Mucosa of stomach (tissue), 1 donor: ENCODE measurements at regions not wholly inside any gene's neighbourhood (a gene's known extent, or its start where the extent isn't known, plus 50 kb on each side); places are given as distances from the start of the nearest gene placed in this dataset.

Source experiments
- H3K27me3 ChIP-seq: one replicate; pipeline ENCODE4 v1.7.0; 2013; ENCODE audit warnings: mild to moderate bottlenecking, low read length; ENCODE audit not compliant: control insufficient read depth, insufficient read depth
- H3K36me3 ChIP-seq: one replicate; pipeline ENCODE4 v1.7.0; 2013; ENCODE audit warnings: low read length; ENCODE audit not compliant: control insufficient read depth, insufficient read depth
- H3K4me1 ChIP-seq: one replicate; pipeline ENCODE4 v1.7.0; 2013; ENCODE audit warnings: mild to moderate bottlenecking, low read length; ENCODE audit not compliant: control insufficient read depth, insufficient read depth
- H3K4me3 ChIP-seq: one replicate; pipeline ENCODE4 v1.7.0; 2013; ENCODE audit warnings: low read length
- H3K9ac ChIP-seq: one replicate; pipeline ENCODE4 v1.7.0; 2013; ENCODE audit warnings: mild to moderate bottlenecking, low read length, moderate library complexity
- H3K9me3 ChIP-seq: one replicate; pipeline ENCODE4 v1.7.0; 2013; ENCODE audit warnings: mild to moderate bottlenecking, low read length, moderate library complexity; ENCODE audit not compliant: control insufficient read depth
- donor health status: Pancreatic carcinoma.

- Histone ChIP-seq H3K4me1 (no peaks in the 10 kb centered on the region), H3K27me3 (peaks cover 4% of the 10 kb centered on the region), H3K9me3 (no peaks in the 10 kb centered on the region), H3K36me3 (no peaks in the 10 kb centered on the region), H3K4me3 (no peak overlapping the region), H3K9ac (no peak overlapping the region)
Observed at GRCh38 chr1:25111706-25112105, 120.6 kb downstream of the SYF2 start.

GRCh38 chr1:25110485-25110884 lies 121.8 kb downstream of the SYF2 start:
- Histone ChIP-seq H3K9me3 (no peaks in the 10 kb centered on the region), H3K4me1 (no peaks in the 10 kb centered on the region), H3K27me3 (peaks cover 8% of the 10 kb centered on the region), H3K4me3 (no peak overlapping the region), H3K36me3 (no peaks in the 10 kb centered on the region), H3K9ac (no peak overlapping the region)

DNA sequence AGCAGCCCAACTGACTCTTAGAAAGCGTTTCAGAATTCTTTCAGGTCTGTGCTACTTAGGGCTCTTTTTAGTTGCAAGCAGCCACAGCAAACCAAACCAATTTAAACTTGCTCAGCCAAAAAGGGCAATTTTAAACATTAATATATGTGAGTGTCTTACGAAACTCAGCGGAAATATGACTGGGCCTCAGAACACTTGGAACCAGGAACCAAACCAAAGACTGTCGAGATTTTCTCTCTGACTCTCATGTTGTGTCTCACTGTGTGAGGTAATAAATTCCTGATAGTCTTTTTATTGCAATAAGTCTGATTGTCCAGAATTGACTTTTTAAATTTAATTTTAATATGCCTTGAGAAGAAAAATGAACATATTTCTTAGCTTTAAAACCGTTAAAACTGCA lies 122.3 kb downstream of the SYF2 start:
- no peaks in the 10 kb centered on the region for H3K36me3 ChIP-seq
- H3K4me3 ChIP-seq = no peak overlapping the region
- H3K9me3 ChIP-seq = no peaks in the 10 kb centered on the region
- no peaks in the 10 kb centered on the region for H3K4me1 ChIP-seq
- peaks cover 8% of the 10 kb centered on the region for H3K27me3 ChIP-seq
- no peak overlapping the region for H3K9ac ChIP-seq

GRCh38 chr1:25109531-25109951 lies 122.8 kb downstream of the SYF2 start:
- Histone ChIP-seq H3K9me3 (no peaks in the 10 kb centered on the region), H3K9ac (no peak overlapping the region), H3K4me1 (no peaks in the 10 kb centered on the region), H3K27me3 (peaks cover 8% of the 10 kb centered on the region), H3K4me3 (no peak overlapping the region), H3K36me3 (no peaks in the 10 kb centered on the region)

DNA sequence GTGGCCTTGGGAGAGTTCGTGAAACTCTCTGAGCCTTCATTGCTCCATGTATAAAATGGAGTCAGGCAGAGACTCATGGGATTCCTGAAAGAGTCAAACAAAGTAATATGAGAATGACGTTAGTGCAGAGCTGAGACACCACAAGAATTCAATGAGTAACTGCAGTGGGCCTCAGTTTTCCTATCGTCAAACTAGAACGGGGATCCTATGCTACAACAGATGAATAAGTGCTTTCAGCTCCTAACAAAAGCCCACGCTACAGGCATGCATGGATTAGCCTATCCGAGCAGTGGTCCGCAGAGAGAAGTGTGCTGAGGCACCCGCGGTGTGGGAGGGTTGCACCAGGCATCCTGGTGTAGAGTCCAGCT lies 124.7 kb downstream of the SYF2 start:
- H3K4me1 ChIP-seq = no peaks in the 10 kb centered on the region
- H3K36me3 ChIP-seq = no peaks in the 10 kb centered on the region
- H3K9ac ChIP-seq = no peak overlapping the region
- H3K4me3 ChIP-seq = no peak overlapping the region
- H3K27me3 ChIP-seq = peaks cover 8% of the 10 kb centered on the region
- no peaks in the 10 kb centered on the region for H3K9me3 ChIP-seq

DNA sequence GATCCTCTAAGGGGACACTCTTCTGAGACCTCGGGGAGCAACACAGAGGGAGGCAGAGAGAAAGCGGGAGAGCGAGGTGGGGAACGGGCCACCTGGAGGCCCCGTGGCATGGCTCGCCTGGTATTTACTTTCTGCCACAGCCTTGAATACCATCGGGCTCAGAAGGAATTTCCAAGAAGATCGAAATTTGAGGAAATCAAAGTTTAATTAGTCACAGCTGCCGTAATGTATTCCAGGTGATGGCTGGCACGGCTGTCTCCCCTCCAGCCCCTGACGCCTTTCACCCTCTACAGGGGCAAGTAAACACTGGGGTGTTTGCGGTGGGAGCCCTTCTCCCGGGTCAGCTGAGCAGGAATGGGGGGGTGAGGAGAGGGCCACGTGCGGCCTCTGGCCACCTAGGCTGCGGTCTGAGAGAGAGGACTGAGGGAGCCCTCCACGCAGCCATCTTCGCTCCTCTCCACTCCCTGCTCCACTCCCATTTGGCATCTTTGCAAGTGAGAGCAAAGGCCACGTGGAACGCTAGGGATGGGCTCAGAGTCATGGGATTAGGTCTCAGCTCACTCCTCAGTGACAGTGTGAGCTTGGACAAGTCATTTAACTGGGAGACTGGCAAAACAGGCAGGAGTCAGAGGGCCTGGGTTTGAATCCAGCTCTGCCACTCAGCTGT lies 125.2 kb downstream of the SYF2 start:
- Histone ChIP-seq H3K27me3 (peaks cover 8% of the 10 kb centered on the region), H3K9ac (no peak overlapping the region), H3K4me3 (no peak overlapping the region), H3K9me3 (no peaks in the 10 kb centered on the region), H3K4me1 (no peaks in the 10 kb centered on the region), H3K36me3 (no peaks in the 10 kb centered on the region)

DNA sequence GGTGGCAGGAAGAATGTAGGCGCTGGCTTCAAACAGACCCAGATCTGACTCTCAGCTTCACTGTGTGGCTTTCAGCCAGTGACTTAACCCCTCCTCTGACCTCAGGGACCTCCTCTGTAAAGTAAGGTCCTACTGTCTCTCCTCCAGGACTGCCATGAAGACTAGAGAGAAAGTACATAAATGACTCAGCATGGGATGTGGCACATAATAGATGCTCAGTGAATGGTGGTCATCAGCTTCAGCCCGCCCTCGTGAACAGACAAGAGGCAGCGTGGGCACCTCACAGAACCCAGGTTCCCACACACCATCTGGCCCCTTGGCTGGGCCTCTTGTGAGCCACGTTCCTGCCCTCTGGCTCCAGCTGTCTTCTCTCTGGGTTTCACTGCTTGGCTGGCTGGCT lies 126.0 kb downstream of the SYF2 start:
- no peaks in the 10 kb centered on the region for H3K36me3 ChIP-seq
- H3K27me3 ChIP-seq = peaks cover 8% of the 10 kb centered on the region
- H3K9ac ChIP-seq = no peak overlapping the region
- no peak overlapping the region for H3K4me3 ChIP-seq
- no peaks in the 10 kb centered on the region for H3K4me1 ChIP-seq
- H3K9me3 ChIP-seq = no peaks in the 10 kb centered on the region

DNA sequence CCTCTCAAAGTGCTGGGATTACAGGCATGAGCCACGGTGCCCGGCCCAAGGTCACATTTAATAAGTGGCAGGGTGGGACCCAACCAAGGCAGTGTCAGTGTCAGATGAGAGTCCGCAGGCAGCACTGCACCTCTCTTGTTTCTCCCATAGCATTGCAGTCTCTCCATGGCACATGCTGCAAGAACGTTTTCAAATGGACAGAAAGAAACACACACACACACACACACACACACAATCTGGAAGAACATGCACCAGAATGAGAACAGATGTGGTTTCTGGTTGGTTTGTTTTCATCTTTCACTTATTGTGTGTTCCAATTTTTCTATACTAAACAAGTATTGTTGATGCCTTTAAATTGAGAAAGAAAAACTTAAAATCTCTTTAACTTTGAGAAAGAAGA lies 126.5 kb downstream of the SYF2 start:
- no peaks in the 10 kb centered on the region for H3K4me1 ChIP-seq
- H3K9me3 ChIP-seq = no peaks in the 10 kb centered on the region
- no peak overlapping the region for H3K4me3 ChIP-seq
- peaks cover 8% of the 10 kb centered on the region for H3K27me3 ChIP-seq
- no peak overlapping the region for H3K9ac ChIP-seq
- H3K36me3 ChIP-seq = no peaks in the 10 kb centered on the region

- Histone ChIP-seq H3K4me3 (no peak overlapping the region), H3K27me3 (peaks cover 8% of the 10 kb centered on the region), H3K36me3 (no peaks in the 10 kb centered on the region), H3K9ac (no peak overlapping the region), H3K9me3 (no peaks in the 10 kb centered on the region), H3K4me1 (no peaks in the 10 kb centered on the region)
Observed at GRCh38 chr1:25104932-25105561, 127.3 kb downstream of the SYF2 start.

DNA sequence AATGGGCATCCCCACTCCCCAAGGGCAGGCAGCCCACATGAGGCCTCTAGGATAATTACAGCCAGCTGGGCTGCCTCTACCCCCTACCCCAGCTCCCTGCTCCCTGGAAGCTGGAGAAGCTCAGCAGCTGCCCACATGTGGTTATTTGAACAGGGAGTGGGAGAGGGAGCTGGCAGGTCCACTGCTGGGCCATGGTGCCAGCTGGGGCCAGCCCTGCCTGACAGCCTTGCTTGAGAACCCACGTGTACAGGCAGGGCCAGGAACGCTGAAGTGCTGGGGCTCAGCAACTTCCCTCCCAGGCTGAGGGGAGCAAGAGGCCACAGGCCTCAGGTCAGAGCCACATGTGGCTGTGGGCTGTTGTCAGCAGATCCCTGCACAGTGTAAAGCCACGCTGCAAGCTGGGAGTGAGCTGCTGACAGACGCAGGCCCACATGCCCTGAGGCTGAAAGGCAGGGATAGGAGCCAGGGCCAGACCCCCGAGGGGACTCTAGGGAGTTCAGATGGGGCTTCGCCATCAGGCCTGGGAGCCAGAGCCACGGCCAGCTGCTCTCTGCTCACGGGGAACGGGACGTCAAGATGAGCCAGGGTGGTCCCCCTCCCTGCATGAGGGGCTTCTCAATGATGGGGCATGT lies 129.0 kb downstream of the SYF2 start:
- Histone ChIP-seq H3K4me3 (no peak overlapping the region), H3K36me3 (no peaks in the 10 kb centered on the region), H3K9ac (no peak overlapping the region), H3K27me3 (peaks cover 8% of the 10 kb centered on the region), H3K4me1 (no peaks in the 10 kb centered on the region), H3K9me3 (no peaks in the 10 kb centered on the region)

DNA sequence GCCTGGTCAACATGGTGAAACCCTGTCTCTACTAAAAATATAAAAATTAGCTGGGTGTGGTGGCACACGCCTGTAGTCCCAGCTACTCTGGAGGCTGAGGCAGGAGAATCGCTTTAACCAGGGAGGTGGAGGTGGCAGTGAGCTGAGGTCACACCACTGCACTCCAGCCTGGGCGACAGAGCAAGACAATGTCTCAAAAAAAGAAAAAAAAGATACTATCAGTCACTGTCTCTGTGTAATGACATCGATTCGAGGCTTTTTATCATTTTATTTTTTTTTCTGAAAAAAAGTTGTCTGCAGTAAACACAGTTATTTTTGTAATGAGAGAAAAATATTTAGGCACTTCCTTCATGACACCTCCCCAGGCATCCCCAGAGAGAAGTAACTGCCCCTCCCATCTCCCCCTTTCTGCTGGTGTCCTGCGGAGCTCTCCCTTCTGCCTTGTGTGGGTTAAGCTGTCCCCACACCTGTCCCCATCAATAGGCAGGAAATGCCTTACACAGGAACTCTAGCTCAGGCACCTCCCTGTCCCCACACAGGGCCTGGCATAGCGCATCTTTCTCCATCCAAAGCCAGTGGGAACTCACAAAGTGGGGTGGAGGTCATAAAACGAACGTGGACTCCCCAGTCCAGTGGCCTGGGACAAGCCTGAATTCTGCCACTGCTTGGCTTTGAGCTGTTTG lies 132.0 kb downstream of the SYF2 start:
- Histone ChIP-seq H3K4me3 (no peak overlapping the region), H3K36me3 (no peaks in the 10 kb centered on the region), H3K9me3 (no peaks in the 10 kb centered on the region), H3K4me1 (no peaks in the 10 kb centered on the region), H3K9ac (no peak overlapping the region), H3K27me3 (no peaks in the 10 kb centered on the region)

DNA sequence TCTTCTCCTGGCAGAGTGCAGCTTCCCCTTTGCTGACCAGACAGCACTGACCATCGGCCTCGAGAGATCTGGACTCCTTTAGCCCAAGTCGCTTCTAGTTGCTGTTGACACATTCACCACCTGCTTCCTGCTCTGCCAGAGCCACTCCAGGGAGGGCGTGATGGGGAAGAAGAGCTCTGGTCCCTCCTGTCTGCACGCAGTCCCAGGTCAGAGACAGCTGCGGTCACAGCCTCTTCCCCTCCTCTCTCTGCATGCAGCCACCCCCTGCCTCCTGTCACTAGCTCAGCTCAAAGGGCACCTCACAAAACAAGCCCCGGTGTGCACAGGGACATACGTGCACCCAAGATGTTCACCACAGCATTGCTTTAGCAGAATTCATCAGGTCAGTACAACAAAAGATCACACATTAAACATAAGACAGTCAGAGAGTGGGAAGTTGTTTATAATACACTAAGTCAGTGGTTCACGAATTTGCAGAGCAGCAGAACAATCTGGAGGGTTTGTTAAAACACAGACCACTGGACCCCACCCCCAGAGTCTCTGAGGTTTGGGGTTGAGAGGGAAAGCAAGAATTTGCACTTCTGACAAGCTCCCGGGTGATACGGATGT lies 132.9 kb downstream of the SYF2 start:
- H3K9me3 ChIP-seq = no peaks in the 10 kb centered on the region
- H3K9ac ChIP-seq = no peak overlapping the region
- no peaks in the 10 kb centered on the region for H3K36me3 ChIP-seq
- no peaks in the 10 kb centered on the region for H3K27me3 ChIP-seq
- H3K4me3 ChIP-seq = no peak overlapping the region
- no peaks in the 10 kb centered on the region for H3K4me1 ChIP-seq
